A549 (cell line): ENCODE measurements at regions not wholly inside any gene's neighbourhood (a gene's known extent, or its start where the extent isn't known, plus 50 kb on each side); places are given as distances from the start of the nearest gene placed in this dataset.

Source experiments
- ATAC-seq, 2 experiments: fragments of 200-7000 bp in 1 of 2; fragments of >200 bp in 1 of 2; cut with Nextera tagmentation in 1 of 2; cut with Tn5 transposase in 1 of 2; 3 replicates each; pipeline versions ENCODE4 v1.8.0 to v1.9.1; 2018 to 2020; ENCODE audit warnings: mild to moderate bottlenecking in 1 of 2, moderate library complexity in 1 of 2
- CTCF ChIA-PET: fragments of 300-600 bp; sonication (Branson Sonifier 250); formaldehyde crosslinking; extraction: SDS; loops from one replicate; lab custom pipeline; 2021; ENCODE audit warnings: antibody characterized with exemption, inconsistent platforms; lab: Yijun Ruan, JAX
- POLR2A ChIA-PET: fragments of 350-600 bp; formaldehyde crosslinking; extraction: SDS; loops from one replicate; lab custom pipeline; 2021; ENCODE audit warnings: antibody characterized with exemption, inconsistent platforms; lab: Yijun Ruan, JAX
- DNase-seq, 2 experiments: peaks; one replicate each; pipeline versions ENCODE4 v3.0.0 to v3.0.0-alpha.2; 2011 to 2016; ENCODE audit warnings: low read depth in 1 of 2, low spot score in 1 of 2
- FAIRE-seq: peaks from 2 replicates; lab custom pipeline; 2011; peaks lifted over from hg19 to GRCh38; lab: Jason Lieb, UNC
- H3K27ac ChIP-seq, 2 experiments: fragments of >200 bp; sonication (Bioruptor Twin); formaldehyde crosslinking; 3 replicates each; pipeline ENCODE4 v1.5.1; 2016 to 2017
- H3K4me1 ChIP-seq: fragments of >200 bp; sonication (Bioruptor Twin); formaldehyde crosslinking; 3 replicates; pipeline ENCODE4 v1.6.1; 2016
- H3K4me2 ChIP-seq: fragments of >200 bp; sonication (Bioruptor Twin); formaldehyde crosslinking; 3 replicates; pipeline ENCODE4 v1.6.1; 2016
- H3K4me3 ChIP-seq: fragments of >200 bp; sonication (Bioruptor Twin); formaldehyde crosslinking; 3 replicates; pipeline ENCODE4 v1.5.1; 2016
- H3K9me3 ChIP-seq: fragments of >200 bp; sonication (Bioruptor Twin); formaldehyde crosslinking; 3 replicates; pipeline ENCODE4 v1.6.1; 2016
- CEBPB ChIP-seq, 2 experiments: fragments of >200 bp in 1 of 2; sonication (Bioruptor Twin) in 1 of 2; formaldehyde crosslinking in 1 of 2; IDR thresholded peaks; 2 replicates each; pipeline ENCODE4 v1.6.1; 2012 to 2016
- CHD2 ChIP-seq: fragments of 150-350 bp; IDR thresholded peaks from 2 replicates; pipeline ENCODE4 v1.6.1; 2014; ENCODE audit warnings: low read length; ENCODE audit not compliant: partially characterized antibody
- CHD4 ChIP-seq: fragments of 200-600 bp; sonication (generic); IDR thresholded peaks from 2 replicates; pipeline ENCODE4 v1.6.1; 2016; ENCODE audit warnings: antibody characterized with exemption, mild to moderate bottlenecking, borderline replicate concordance
- ESRRA ChIP-seq: fragments of 150-350 bp; IDR thresholded peaks from 2 replicates; pipeline ENCODE4 v1.6.1; 2014; ENCODE audit warnings: mild to moderate bottlenecking, low read length, borderline replicate concordance
- GATA3 ChIP-seq: IDR thresholded peaks from 2 replicates; pipeline ENCODE4 v1.6.1; 2012; ENCODE audit warnings: borderline replicate concordance
- HDAC2 ChIP-seq: fragments of 200-600 bp; sonication (generic); IDR thresholded peaks from 2 replicates; pipeline ENCODE4 v1.6.1; 2016
- HES2 ChIP-seq: fragments of >200 bp; sonication (Bioruptor Twin); formaldehyde crosslinking; IDR thresholded peaks from 2 replicates; pipeline ENCODE4 v1.6.1; 2016
- HEYL ChIP-seq: fragments of 250-450 bp; sonication (Bioruptor Pico); IDR thresholded peaks from 2 replicates; pipeline ENCODE4 v1.8.0; 2021; ENCODE audit warnings: mild to moderate bottlenecking, moderate library complexity
- HMGXB4 ChIP-seq: fragments of 250-450 bp; sonication (Bioruptor Pico); IDR thresholded peaks from 2 replicates; pipeline ENCODE4 v1.5.0; 2021; ENCODE audit warnings: mild to moderate bottlenecking, moderate library complexity, borderline replicate concordance
- HOXB5 ChIP-seq: fragments of 250-450 bp; sonication (Bioruptor Pico); IDR thresholded peaks from 2 replicates; pipeline ENCODE4 v1.5.0; 2020; ENCODE audit warnings: mild to moderate bottlenecking, moderate library complexity
- JUN ChIP-seq, 2 experiments: fragments of >200 bp; sonication (Bioruptor Twin); formaldehyde crosslinking; IDR thresholded peaks; 2 replicates in 1 of 2; 3 replicates in 1 of 2; pipeline ENCODE4 v1.6.1; 2016 to 2017
- MAZ ChIP-seq: fragments of 150-350 bp; IDR thresholded peaks from 2 replicates; pipeline ENCODE4 v1.6.1; 2014; ENCODE audit warnings: antibody characterized with exemption, low read depth, low read length, borderline replicate concordance
- MYC ChIP-seq: IDR thresholded peaks from 2 replicates; pipeline ENCODE4 v1.6.1; 2012; ENCODE audit warnings: mild to moderate bottlenecking, inconsistent platforms, low read length, improper control_type of control experiment, borderline replicate concordance
- NR3C1 ChIP-seq: fragments of >200 bp; sonication (Bioruptor Twin); formaldehyde crosslinking; IDR thresholded peaks from 3 replicates; pipeline ENCODE4 v1.6.1; 2017
- PHF8 ChIP-seq: fragments of 200-600 bp; sonication (generic); IDR thresholded peaks from 2 replicates; pipeline ENCODE4 v1.6.1; 2016; ENCODE audit warnings: low read depth, mild to moderate bottlenecking, antibody characterized with exemption, moderate library complexity, borderline replicate concordance
- RCOR1 ChIP-seq: fragments of 150-350 bp; IDR thresholded peaks from 2 replicates; pipeline ENCODE4 v1.6.1; 2014; ENCODE audit warnings: antibody characterized with exemption, low read length, low read depth
- TFCP2L1 ChIP-seq: fragments of 250-450 bp; sonication (Bioruptor Pico); IDR thresholded peaks from 2 replicates; pipeline ENCODE4 v1.5.0; 2021; ENCODE audit warnings: mild to moderate bottlenecking
- TP53 ChIP-seq: fragments of 250-450 bp; sonication (Bioruptor Pico); IDR thresholded peaks from 2 replicates; pipeline ENCODE4 v1.5.0; 2021; ENCODE audit warnings: mild to moderate bottlenecking, moderate library complexity
- USF2 ChIP-seq: fragments of 450-650 bp; IDR thresholded peaks from 2 replicates; pipeline ENCODE4 v1.6.1; 2014; ENCODE audit warnings: antibody characterized with exemption
- ZFP36 ChIP-seq: fragments of 450-650 bp; IDR thresholded peaks from 2 replicates; pipeline ENCODE4 v1.6.1; 2014; ENCODE audit warnings: borderline replicate concordance; ENCODE audit not compliant: partially characterized antibody
- ZNF302 ChIP-seq: fragments of 250-450 bp; sonication (Bioruptor Pico); IDR thresholded peaks from 2 replicates; pipeline ENCODE4 v1.9.0; 2021; ENCODE audit warnings: inconsistent platforms, mild to moderate bottlenecking, moderate library complexity
- ZSCAN20 ChIP-seq: fragments of 250-450 bp; sonication (Bioruptor Pico); IDR thresholded peaks from 2 replicates; pipeline ENCODE4 v1.8.0; 2022; ENCODE audit warnings: mild to moderate bottlenecking, moderate library complexity
- WGBS: methylation state at CpG from one replicate; pipeline ENCODE4 v1.1.6; 2017; ENCODE audit errors: missing lambda C conversion rate; 5-methylcytosine and 5-hydroxymethylcytosine counted together
- TF ChIP-seq, protein P1 (sequence below): IDR thresholded peaks from 2 replicates; pipeline ENCODE4 v1.6.1; 2012; ENCODE audit warnings: low read depth, borderline replicate concordance
- TF ChIP-seq, protein P2 (sequence below): IDR thresholded peaks from 2 replicates; pipeline ENCODE4 v1.6.1; 2012
- TF ChIP-seq, protein P3 (sequence below): fragments of >200 bp; sonication (Bioruptor Twin); formaldehyde crosslinking; IDR thresholded peaks from 3 replicates; pipeline ENCODE4 v1.6.1; 2016

- ATAC-seq = no peak
- TF ChIP-seq MAZ (no peak), ZFP36 (no peak), CEBPB (IDR thresholded peaks at IDR 0.05) (no peak), ZNF302 (CRISPR knock-in tag) (no peak), HOXB5 (no peak), TFCP2L1 (CRISPR knock-in tag) (no peak), ESRRA (no peak), ZSCAN20 (CRISPR knock-in tag) (no peak), JUN (IDR thresholded peaks at IDR 0.05) (no peak), CHD2 (no peak), HDAC2 (no peak), TP53 (no peak)
- TF ChIP-seq, all 56 proteins: peak for 0
- DNase-seq (no peak), FAIRE-seq (no peak)
- no peak overlapping the region for H3K4me3 ChIP-seq
- 41% methylated on average over 5 of the region's 5 CpGs for WGBS
- ChIA-PET POLR2A (no interaction called here), CTCF (no interaction called here)
- no peak overlapping the region for H3K4me2 ChIP-seq
- H3K9me3 ChIP-seq = no peaks in the 10 kb centered on the region
- H3K4me1 ChIP-seq = no peaks in the 10 kb centered on the region
- no peak overlapping the region for H3K27ac ChIP-seq
Observed at GRCh38 chr4:87718217-87718835, 68.2 kb downstream of the DMP1 start.

GRCh38 chr4:87720094-87720691 is 70.1 kb downstream of the DMP1 start:
- FAIRE-seq = no peak
- H3K4me3 ChIP-seq = no peak overlapping the region
- H3K4me1 ChIP-seq = no peaks in the 10 kb centered on the region
- no peak for DNase-seq
- WGBS = 0% methylated on average over 1 of the region's 1 CpG
- ATAC-seq = no peak
- no peaks in the 10 kb centered on the region for H3K9me3 ChIP-seq
- no peak overlapping the region for H3K27ac ChIP-seq
- H3K4me2 ChIP-seq = no peak overlapping the region
- no peak for TF ChIP-seq HOXB5
- TF ChIP-seq, protein P1, sequence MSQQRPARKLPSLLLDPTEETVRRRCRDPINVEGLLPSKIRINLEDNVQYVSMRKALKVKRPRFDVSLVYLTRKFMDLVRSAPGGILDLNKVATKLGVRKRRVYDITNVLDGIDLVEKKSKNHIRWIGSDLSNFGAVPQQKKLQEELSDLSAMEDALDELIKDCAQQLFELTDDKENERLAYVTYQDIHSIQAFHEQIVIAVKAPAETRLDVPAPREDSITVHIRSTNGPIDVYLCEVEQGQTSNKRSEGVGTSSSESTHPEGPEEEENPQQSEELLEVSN = no peak
- TF ChIP-seq ZNF302 (CRISPR knock-in tag) = no peak
- TF ChIP-seq NR3C1 = no peak
- no peak for TF ChIP-seq PHF8
- TF ChIP-seq USF2 = no peak
- no peak for TF ChIP-seq MYC
- TF ChIP-seq CHD4 = no peak
- no peak for TF ChIP-seq HMGXB4 (CRISPR knock-in tag)
- TF ChIP-seq, protein P2, sequence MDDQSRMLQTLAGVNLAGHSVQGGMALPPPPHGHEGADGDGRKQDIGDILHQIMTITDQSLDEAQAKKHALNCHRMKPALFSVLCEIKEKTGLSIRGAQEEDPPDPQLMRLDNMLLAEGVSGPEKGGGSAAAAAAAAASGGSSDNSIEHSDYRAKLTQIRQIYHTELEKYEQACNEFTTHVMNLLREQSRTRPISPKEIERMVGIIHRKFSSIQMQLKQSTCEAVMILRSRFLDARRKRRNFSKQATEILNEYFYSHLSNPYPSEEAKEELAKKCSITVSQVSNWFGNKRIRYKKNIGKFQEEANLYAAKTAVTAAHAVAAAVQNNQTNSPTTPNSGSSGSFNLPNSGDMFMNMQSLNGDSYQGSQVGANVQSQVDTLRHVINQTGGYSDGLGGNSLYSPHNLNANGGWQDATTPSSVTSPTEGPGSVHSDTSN = no peak
- no peak for TF ChIP-seq HEYL (CRISPR knock-in tag)
- TF ChIP-seq CEBPB (IDR thresholded peaks at IDR 0.05) = no peak
- TF ChIP-seq RCOR1 = no peak
- no peak for TF ChIP-seq ZFP36
- TF ChIP-seq, protein P3, sequence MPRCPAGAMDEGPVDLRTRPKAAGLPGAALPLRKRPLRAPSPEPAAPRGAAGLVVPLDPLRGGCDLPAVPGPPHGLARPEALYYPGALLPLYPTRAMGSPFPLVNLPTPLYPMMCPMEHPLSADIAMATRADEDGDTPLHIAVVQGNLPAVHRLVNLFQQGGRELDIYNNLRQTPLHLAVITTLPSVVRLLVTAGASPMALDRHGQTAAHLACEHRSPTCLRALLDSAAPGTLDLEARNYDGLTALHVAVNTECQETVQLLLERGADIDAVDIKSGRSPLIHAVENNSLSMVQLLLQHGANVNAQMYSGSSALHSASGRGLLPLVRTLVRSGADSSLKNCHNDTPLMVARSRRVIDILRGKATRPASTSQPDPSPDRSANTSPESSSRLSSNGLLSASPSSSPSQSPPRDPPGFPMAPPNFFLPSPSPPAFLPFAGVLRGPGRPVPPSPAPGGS = no peak
- TF ChIP-seq MAZ = no peak
- no peak for TF ChIP-seq HES2
- TF ChIP-seq GATA3 = no peak
- ChIA-PET CTCF (no interaction called here), POLR2A (no interaction called here)
